OCI-LY1 (cell line): ENCODE measurements at regions not wholly inside any gene's neighbourhood (a gene's known extent, or its start where the extent isn't known, plus 50 kb on each side); places are given as distances from the start of the nearest gene placed in this dataset.

Experiments used
- H2AFZ ChIP-seq: fragments of 200-600 bp; sonication (generic), shearing (Covaris generic); 2 replicates; pipeline ENCODE4 v1.6.0; 2014; ENCODE audit warnings: antibody characterized with exemption, mild to moderate bottlenecking, low read length
- H3F3A ChIP-seq: fragments of 200-600 bp; sonication (generic), shearing (Covaris generic); 2 replicates; pipeline ENCODE4 v1.6.0; 2014; ENCODE audit warnings: mild to moderate bottlenecking, antibody characterized with exemption, low read length, moderate library complexity; ENCODE audit not compliant: insufficient read depth
- H3K27ac ChIP-seq: fragments of 200-600 bp; sonication (generic); 2 replicates; pipeline ENCODE4 v1.5.1; 2014; ENCODE audit warnings: low read length, mixed run types, mild to moderate bottlenecking, low read depth; ENCODE audit not compliant: poor library complexity, severe bottlenecking
- H3K27me3 ChIP-seq: fragments of 200-600 bp; sonication (generic); 2 replicates; pipeline ENCODE4 v1.6.0; 2014; ENCODE audit warnings: antibody characterized with exemption, mild to moderate bottlenecking, low read length, moderate library complexity; ENCODE audit not compliant: insufficient read depth
- H3K36me3 ChIP-seq: fragments of 200-600 bp; sonication (generic); 2 replicates; pipeline ENCODE4 v1.6.1; 2014; ENCODE audit warnings: mild to moderate bottlenecking, antibody characterized with exemption, low read length, moderate library complexity, mixed read lengths; ENCODE audit not compliant: insufficient read depth
- H3K4me1 ChIP-seq: fragments of 200-600 bp; sonication (generic); 2 replicates; pipeline ENCODE4 v1.5.1; 2014; ENCODE audit warnings: mild to moderate bottlenecking, low read length, moderate library complexity; ENCODE audit not compliant: insufficient read depth, severe bottlenecking
- H3K4me2 ChIP-seq: fragments of 200-600 bp; sonication (generic), shearing (Covaris generic); 2 replicates; pipeline ENCODE4 v1.6.1; 2014; ENCODE audit warnings: low read length
- H3K4me3 ChIP-seq: fragments of 200-600 bp; sonication (generic); 2 replicates; pipeline ENCODE4 v1.5.1; 2014; ENCODE audit warnings: low read length, low read depth, mild to moderate bottlenecking, mixed read lengths; ENCODE audit not compliant: poor library complexity, severe bottlenecking
- H3K79me2 ChIP-seq: fragments of 200-600 bp; shearing (Covaris generic); 2 replicates; pipeline ENCODE4 v1.6.1; 2016; ENCODE audit warnings: mixed run types, low read length, mixed read lengths; ENCODE audit not compliant: insufficient read depth
- H3K9ac ChIP-seq: fragments of 200-600 bp; sonication (generic), shearing (Covaris generic); 2 replicates; pipeline ENCODE4 v1.6.1; 2014; ENCODE audit warnings: mild to moderate bottlenecking, low read length, mixed read lengths
- H3K9me2 ChIP-seq: fragments of 200-600 bp; sonication (generic), shearing (Covaris generic); 2 replicates; pipeline ENCODE4 v1.6.1; 2014; ENCODE audit warnings: low read depth, mild to moderate bottlenecking, low read length, mixed read lengths
- H3K9me3 ChIP-seq: fragments of 200-600 bp; shearing (Covaris generic); 2 replicates; pipeline ENCODE4 v1.6.1; 2014; ENCODE audit warnings: low read length, mixed read lengths
- H4K20me1 ChIP-seq: fragments of 200-600 bp; sonication (generic), shearing (Covaris generic); 2 replicates; pipeline ENCODE4 v1.6.0; 2016; ENCODE audit warnings: mild to moderate bottlenecking, low read length; ENCODE audit not compliant: insufficient read depth
- EZH2 ChIP-seq: fragments of 200-600 bp; sonication (generic), shearing (Covaris generic); IDR thresholded peaks from 2 replicates; pipeline ENCODE4 v1.8.0; 2017; ENCODE audit warnings: borderline replicate concordance, mixed run types, mild to moderate bottlenecking, antibody characterized with exemption, low read length, moderate library complexity, mixed read lengths
- TF ChIP-seq, protein P1 (sequence below): fragments of 200-600 bp; sonication (generic), shearing (Covaris generic); IDR thresholded peaks from 2 replicates; pipeline ENCODE4 v1.5.1; 2017; ENCODE audit warnings: mild to moderate bottlenecking, antibody characterized with exemption, low read length, moderate library complexity, mixed read lengths

DNA sequence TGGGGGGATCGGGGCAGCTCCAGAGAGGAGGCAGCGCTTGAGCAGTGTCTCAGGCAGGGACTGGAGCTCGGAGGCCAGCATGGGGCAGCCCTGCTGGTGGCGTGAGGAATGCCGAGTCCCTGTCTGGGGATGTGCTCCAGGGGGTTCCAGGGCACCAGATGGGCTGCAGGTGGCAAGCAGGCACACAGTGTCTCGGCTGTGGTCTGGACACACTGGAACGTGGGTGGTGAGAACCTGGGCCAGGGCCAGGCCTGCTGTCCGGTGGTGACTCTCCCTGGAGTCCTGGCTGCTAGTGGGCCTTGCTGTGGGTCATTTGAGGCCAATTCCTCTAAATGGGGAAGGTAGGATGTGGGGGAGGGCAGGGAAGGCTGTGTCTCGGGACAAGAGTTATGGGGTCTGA, 199.4 kb upstream of the RTL1 start:
- Histone ChIP-seq H3F3A (no peaks in the 10 kb centered on the region), H3K9ac (no peak overlapping the region), H3K9me2 (no peaks in the 10 kb centered on the region), H3K4me2 (no peak overlapping the region), H3K79me2 (no peaks in the 10 kb centered on the region), H3K9me3 (no peaks in the 10 kb centered on the region; the same call in 1 of the 2 replicates), H3K4me3 (no peak overlapping the region), H2AFZ (no peak overlapping the region), H3K4me1 (no peaks in the 10 kb centered on the region), H3K27me3 (no peaks in the 10 kb centered on the region), H3K36me3 (no peaks in the 10 kb centered on the region), H4K20me1 (no peaks in the 10 kb centered on the region), H3K27ac (no peak overlapping the region)
- no peak for TF ChIP-seq EZH2
- TF ChIP-seq, protein P1, sequence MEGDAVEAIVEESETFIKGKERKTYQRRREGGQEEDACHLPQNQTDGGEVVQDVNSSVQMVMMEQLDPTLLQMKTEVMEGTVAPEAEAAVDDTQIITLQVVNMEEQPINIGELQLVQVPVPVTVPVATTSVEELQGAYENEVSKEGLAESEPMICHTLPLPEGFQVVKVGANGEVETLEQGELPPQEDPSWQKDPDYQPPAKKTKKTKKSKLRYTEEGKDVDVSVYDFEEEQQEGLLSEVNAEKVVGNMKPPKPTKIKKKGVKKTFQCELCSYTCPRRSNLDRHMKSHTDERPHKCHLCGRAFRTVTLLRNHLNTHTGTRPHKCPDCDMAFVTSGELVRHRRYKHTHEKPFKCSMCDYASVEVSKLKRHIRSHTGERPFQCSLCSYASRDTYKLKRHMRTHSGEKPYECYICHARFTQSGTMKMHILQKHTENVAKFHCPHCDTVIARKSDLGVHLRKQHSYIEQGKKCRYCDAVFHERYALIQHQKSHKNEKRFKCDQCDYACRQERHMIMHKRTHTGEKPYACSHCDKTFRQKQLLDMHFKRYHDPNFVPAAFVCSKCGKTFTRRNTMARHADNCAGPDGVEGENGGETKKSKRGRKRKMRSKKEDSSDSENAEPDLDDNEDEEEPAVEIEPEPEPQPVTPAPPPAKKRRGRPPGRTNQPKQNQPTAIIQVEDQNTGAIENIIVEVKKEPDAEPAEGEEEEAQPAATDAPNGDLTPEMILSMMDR, result no peak

DNA sequence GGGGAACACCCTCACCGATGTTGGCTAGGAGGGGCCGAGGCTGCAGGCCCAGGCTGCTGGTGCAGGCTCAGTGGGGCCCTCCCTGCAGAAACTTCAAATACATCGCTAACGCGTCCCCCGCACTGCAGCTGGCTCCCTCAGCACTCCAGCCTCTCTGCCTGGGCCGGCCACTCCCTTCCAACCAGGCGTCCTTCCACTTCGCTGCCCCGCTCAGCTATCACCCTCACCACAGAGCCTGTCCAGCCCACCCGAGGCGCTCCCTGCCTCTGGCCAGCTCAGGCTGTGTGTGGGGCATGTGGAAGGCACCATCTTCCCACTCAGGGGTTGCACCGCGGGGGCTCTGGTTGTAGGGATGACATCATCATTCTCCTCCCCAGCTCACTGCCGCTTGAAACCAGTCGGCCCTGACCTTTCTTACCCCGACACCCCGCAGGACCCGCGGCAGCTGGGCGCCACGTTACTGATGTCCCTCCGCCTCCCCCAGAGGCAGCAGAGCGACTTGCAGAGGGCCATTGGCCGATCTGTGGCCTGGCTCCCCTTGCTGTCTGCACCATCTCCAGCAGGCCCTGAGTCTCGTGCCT, 199.9 kb upstream of the RTL1 start:
- Histone ChIP-seq H3K4me1 (no peaks in the 10 kb centered on the region), H3K27ac (no peak overlapping the region), H4K20me1 (no peaks in the 10 kb centered on the region), H3K9ac (no peak overlapping the region), H3K4me3 (no peak overlapping the region), H3K79me2 (no peaks in the 10 kb centered on the region), H3K9me3 (no peaks in the 10 kb centered on the region; the same call in 1 of the 2 replicates), H3K27me3 (no peaks in the 10 kb centered on the region), H3K36me3 (no peaks in the 10 kb centered on the region), H2AFZ (no peak overlapping the region), H3K9me2 (no peaks in the 10 kb centered on the region), H3F3A (no peaks in the 10 kb centered on the region), H3K4me2 (no peak overlapping the region)
- TF ChIP-seq, protein P1, result no peak
- no peak for TF ChIP-seq EZH2

DNA sequence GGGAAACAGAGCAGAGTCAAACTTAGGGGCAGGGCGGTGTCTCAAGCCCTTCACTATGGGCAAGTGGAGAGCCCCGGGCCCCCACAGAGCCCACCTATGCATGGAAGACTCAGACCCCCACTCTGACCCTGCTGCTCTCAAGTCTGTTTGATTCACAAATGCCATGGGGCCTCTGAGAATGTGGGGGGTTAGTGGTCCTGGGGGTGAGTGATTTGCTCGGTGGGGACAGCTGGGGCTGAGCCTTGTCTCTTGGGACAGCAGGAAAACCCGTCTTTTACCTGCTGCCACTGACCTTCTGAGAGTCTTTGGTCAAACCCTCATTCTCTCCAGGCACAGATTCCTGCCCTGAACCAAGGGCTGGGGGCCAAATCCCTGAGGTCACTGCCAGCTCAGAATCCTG, 201.0 kb upstream of the RTL1 start:
- Histone ChIP-seq H3K9me2 (no peaks in the 10 kb centered on the region), H3K4me2 (no peak overlapping the region), H3K36me3 (no peaks in the 10 kb centered on the region), H3K9ac (no peak overlapping the region), H3K4me1 (no peaks in the 10 kb centered on the region), H3F3A (no peaks in the 10 kb centered on the region), H3K9me3 (no peaks in the 10 kb centered on the region; the same call in 1 of the 2 replicates), H3K79me2 (no peaks in the 10 kb centered on the region), H3K4me3 (no peak overlapping the region), H3K27ac (no peak overlapping the region), H3K27me3 (no peaks in the 10 kb centered on the region), H2AFZ (no peak overlapping the region), H4K20me1 (no peaks in the 10 kb centered on the region)
- TF ChIP-seq, protein P1, result no peak
- no peak for TF ChIP-seq EZH2
